ENCODE measurements at regions not wholly inside any gene's neighbourhood (a gene's known extent, or its start where the extent isn't known, plus 50 kb on each side); places are given as distances from the start of the nearest gene placed in this dataset.

DNA sequence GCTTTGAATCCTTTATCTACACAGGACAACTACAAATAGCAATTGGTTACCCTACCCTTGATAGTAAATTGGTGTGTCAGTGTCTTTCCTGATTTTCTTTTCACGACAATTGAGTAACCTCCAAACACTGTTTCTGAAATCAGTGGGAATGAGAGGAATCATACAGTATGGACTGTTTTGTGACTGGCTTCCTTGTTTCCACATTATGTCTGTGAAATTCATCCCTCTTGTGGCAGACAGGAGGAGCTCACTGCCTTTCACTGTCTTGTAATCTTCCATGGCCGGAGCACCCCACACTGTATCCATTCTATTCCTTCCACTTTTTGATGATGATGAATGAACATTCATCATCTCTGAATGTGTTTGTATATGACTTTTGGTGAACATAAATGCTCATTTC lies 164.0 kb upstream of the PZP start:
- TF ChIP-seq POLR2AphosphoS5 (IDR thresholded peaks at IDR 0.05; ENCODE audit: low read depth, low read length) (no peak), ZNF639 (CRISPR knock-in tag; conservative IDR thresholded peaks at IDR 0.05) (no peak)
- TF ChIP-seq, protein P1, sequence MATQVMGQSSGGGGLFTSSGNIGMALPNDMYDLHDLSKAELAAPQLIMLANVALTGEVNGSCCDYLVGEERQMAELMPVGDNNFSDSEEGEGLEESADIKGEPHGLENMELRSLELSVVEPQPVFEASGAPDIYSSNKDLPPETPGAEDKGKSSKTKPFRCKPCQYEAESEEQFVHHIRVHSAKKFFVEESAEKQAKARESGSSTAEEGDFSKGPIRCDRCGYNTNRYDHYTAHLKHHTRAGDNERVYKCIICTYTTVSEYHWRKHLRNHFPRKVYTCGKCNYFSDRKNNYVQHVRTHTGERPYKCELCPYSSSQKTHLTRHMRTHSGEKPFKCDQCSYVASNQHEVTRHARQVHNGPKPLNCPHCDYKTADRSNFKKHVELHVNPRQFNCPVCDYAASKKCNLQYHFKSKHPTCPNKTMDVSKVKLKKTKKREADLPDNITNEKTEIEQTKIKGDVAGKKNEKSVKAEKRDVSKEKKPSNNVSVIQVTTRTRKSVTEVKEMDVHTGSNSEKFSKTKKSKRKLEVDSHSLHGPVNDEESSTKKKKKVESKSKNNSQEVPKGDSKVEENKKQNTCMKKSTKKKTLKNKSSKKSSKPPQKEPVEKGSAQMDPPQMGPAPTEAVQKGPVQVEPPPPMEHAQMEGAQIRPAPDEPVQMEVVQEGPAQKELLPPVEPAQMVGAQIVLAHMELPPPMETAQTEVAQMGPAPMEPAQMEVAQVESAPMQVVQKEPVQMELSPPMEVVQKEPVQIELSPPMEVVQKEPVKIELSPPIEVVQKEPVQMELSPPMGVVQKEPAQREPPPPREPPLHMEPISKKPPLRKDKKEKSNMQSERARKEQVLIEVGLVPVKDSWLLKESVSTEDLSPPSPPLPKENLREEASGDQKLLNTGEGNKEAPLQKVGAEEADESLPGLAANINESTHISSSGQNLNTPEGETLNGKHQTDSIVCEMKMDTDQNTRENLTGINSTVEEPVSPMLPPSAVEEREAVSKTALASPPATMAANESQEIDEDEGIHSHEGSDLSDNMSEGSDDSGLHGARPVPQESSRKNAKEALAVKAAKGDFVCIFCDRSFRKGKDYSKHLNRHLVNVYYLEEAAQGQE (IDR thresholded peaks at IDR 0.05; ENCODE audit: borderline replicate concordance in 1 of 2, low read depth in 1 of 2, low read length in 2 of 2): no peak
